Thyroid gland (tissue), 4 donors: ENCODE measurements at regions not wholly inside any gene's neighbourhood (a gene's known extent, or its start where the extent isn't known, plus 50 kb on each side); places are given as distances from the start of the nearest gene placed in this dataset.

Experiments
- POLR2A ChIP-seq, 2 donors: fragments of 450-650 bp; IDR thresholded peaks; one replicate each; pipeline ENCODE4 v1.6.1; 2017; ENCODE audit warnings: antibody characterized with exemption in 2 of 2, mild to moderate bottlenecking in 2 of 2, moderate library complexity in 1 of 2
- TF ChIP-seq, protein P1 (sequence below), 6 experiments: fragments of 200-600 bp in 3 of 6; fragments of 450-650 bp in 3 of 6; sonication (generic) in 3 of 6; IDR thresholded peaks; one replicate each; pipeline ENCODE4 v1.5.1; 2016 to 2019; ENCODE audit warnings: antibody characterized with exemption in 6 of 6, mild to moderate bottlenecking in 2 of 6, inconsistent platforms in 1 of 6, moderate library complexity in 1 of 6

DNA sequence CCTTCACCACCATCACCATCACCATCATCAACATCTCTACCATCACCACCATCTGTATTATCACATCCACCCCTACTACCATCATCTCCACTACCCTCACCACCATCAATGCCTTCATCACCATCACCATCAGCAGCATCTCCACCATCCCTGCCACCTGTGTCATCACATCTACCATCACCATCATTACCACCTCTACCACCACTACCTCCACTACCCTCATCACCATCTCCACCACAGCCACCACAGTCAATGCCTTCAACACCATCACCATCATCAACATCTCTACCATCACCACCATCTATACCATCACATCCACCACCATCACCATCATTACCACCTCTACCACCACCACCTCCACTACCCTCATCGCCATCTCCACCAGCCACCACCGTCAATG, 196.7 kb downstream of the SHQ1 start:
- TF ChIP-seq, protein P1, sequence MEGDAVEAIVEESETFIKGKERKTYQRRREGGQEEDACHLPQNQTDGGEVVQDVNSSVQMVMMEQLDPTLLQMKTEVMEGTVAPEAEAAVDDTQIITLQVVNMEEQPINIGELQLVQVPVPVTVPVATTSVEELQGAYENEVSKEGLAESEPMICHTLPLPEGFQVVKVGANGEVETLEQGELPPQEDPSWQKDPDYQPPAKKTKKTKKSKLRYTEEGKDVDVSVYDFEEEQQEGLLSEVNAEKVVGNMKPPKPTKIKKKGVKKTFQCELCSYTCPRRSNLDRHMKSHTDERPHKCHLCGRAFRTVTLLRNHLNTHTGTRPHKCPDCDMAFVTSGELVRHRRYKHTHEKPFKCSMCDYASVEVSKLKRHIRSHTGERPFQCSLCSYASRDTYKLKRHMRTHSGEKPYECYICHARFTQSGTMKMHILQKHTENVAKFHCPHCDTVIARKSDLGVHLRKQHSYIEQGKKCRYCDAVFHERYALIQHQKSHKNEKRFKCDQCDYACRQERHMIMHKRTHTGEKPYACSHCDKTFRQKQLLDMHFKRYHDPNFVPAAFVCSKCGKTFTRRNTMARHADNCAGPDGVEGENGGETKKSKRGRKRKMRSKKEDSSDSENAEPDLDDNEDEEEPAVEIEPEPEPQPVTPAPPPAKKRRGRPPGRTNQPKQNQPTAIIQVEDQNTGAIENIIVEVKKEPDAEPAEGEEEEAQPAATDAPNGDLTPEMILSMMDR (IDR thresholded peaks at IDR 0.05), result no peak
- no peak for TF ChIP-seq POLR2A (IDR thresholded peaks at IDR 0.05)
